ENCODE measurements at regions not wholly inside any gene's neighbourhood (a gene's known extent, or its start where the extent isn't known, plus 50 kb on each side); places are given as distances from the start of the nearest gene placed in this dataset.

DNA sequence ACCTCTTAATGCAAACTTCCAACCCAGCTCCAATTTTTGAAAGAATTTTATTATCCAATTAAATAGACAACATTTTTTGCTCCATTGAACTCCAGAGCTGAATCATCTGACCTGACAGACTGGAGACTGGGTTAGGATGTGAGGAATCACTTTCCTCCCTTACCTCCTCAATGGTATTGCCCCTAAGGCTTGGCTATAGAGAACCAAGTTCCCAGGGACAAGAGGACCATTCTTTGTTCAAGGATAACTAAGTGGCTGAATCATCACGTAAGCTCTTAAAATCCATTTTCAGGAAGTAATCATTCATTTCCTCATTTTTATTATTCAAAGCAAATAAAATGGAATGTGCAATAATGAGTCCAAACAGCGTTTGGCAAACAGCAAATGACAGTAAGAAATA, 335.1 kb downstream of the GATA3 start:
- TF ChIP-seq, protein P1, sequence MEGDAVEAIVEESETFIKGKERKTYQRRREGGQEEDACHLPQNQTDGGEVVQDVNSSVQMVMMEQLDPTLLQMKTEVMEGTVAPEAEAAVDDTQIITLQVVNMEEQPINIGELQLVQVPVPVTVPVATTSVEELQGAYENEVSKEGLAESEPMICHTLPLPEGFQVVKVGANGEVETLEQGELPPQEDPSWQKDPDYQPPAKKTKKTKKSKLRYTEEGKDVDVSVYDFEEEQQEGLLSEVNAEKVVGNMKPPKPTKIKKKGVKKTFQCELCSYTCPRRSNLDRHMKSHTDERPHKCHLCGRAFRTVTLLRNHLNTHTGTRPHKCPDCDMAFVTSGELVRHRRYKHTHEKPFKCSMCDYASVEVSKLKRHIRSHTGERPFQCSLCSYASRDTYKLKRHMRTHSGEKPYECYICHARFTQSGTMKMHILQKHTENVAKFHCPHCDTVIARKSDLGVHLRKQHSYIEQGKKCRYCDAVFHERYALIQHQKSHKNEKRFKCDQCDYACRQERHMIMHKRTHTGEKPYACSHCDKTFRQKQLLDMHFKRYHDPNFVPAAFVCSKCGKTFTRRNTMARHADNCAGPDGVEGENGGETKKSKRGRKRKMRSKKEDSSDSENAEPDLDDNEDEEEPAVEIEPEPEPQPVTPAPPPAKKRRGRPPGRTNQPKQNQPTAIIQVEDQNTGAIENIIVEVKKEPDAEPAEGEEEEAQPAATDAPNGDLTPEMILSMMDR (IDR thresholded peaks at IDR 0.05; ENCODE audit: insufficient read depth, low read length): no peak
- TF ChIP-seq, protein P2, sequence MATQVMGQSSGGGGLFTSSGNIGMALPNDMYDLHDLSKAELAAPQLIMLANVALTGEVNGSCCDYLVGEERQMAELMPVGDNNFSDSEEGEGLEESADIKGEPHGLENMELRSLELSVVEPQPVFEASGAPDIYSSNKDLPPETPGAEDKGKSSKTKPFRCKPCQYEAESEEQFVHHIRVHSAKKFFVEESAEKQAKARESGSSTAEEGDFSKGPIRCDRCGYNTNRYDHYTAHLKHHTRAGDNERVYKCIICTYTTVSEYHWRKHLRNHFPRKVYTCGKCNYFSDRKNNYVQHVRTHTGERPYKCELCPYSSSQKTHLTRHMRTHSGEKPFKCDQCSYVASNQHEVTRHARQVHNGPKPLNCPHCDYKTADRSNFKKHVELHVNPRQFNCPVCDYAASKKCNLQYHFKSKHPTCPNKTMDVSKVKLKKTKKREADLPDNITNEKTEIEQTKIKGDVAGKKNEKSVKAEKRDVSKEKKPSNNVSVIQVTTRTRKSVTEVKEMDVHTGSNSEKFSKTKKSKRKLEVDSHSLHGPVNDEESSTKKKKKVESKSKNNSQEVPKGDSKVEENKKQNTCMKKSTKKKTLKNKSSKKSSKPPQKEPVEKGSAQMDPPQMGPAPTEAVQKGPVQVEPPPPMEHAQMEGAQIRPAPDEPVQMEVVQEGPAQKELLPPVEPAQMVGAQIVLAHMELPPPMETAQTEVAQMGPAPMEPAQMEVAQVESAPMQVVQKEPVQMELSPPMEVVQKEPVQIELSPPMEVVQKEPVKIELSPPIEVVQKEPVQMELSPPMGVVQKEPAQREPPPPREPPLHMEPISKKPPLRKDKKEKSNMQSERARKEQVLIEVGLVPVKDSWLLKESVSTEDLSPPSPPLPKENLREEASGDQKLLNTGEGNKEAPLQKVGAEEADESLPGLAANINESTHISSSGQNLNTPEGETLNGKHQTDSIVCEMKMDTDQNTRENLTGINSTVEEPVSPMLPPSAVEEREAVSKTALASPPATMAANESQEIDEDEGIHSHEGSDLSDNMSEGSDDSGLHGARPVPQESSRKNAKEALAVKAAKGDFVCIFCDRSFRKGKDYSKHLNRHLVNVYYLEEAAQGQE (IDR thresholded peaks at IDR 0.05; ENCODE audit: insufficient replicate concordance, low read depth): no peak
- no peak for TF ChIP-seq POLR2AphosphoS5 (IDR thresholded peaks at IDR 0.05; ENCODE audit: low read depth)

All from HL-60 (cell line).